Activated naive CD4-positive, alpha-beta T cell treated with anti-CD3 and anti-CD28 coated beads, Interleukin-2, amount 50 U/mL, for 24 hours (primary cell): ENCODE measurements at regions not wholly inside any gene's neighbourhood (a gene's known extent, or its start where the extent isn't known, plus 50 kb on each side); places are given as distances from the start of the nearest gene placed in this dataset.
"Not testable (repeated sequence)": the region's sequence is repeated elsewhere in the genome, so short reads cannot be mapped to it uniquely, and the experiment has no call there.

Source experiments
- H3K27ac Mint-ChIP-seq: one replicate; pipeline ENCODE4 v1.8.0; 2021; ENCODE audit warnings: mild to moderate bottlenecking, mixed read lengths
- H3K27me3 Mint-ChIP-seq: one replicate; pipeline ENCODE4 v1.8.0; 2021; ENCODE audit warnings: mixed read lengths
- H3K36me3 Mint-ChIP-seq: one replicate; pipeline ENCODE4 v1.8.0; 2021; ENCODE audit warnings: mixed read lengths
- H3K4me1 Mint-ChIP-seq: one replicate; pipeline ENCODE4 v1.8.0; 2021; ENCODE audit warnings: mixed read lengths
- H3K4me3 Mint-ChIP-seq: one replicate; pipeline ENCODE4 v1.8.0; 2021; ENCODE audit warnings: mild to moderate bottlenecking, mixed read lengths
- H3K9me3 Mint-ChIP-seq: one replicate; pipeline ENCODE4 v1.8.0; 2021; ENCODE audit warnings: mixed read lengths

DNA sequence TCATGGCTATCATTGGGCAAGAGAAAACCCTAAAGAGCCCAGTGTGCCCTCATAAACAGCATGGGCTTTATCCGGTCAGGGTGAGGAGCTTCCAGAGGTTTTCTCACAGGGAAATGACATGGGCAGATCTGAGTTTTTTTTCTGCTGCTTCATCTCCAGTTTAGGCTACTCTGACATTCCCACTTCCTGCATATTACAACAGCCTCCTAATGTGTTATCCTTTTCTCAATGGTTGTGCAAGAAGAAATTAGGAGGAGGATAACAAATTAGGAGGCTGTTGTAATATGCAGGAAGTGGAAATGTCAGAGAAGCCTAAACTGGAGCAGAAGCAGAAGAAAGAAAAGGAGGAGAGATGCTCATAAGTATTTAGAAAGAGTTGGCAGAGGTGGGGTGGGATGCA lies 175.6 kb downstream of the MTHFS start:
- Mint-ChIP-seq H3K4me3 (no peak overlapping the region), H3K36me3 (no peaks in the 10 kb centered on the region), H3K27me3 (peaks cover 13% of the 10 kb centered on the region), H3K4me1 (no peaks in the 10 kb centered on the region), H3K9me3 (no peaks in the 10 kb centered on the region), H3K27ac (no peak overlapping the region)

- Mint-ChIP-seq H3K27ac (no peak overlapping the region), H3K4me1 (no peaks in the 10 kb centered on the region), H3K9me3 (no peaks in the 10 kb centered on the region), H3K36me3 (no peaks in the 10 kb centered on the region), H3K4me3 (no peak overlapping the region), H3K27me3 (peaks cover 20% of the 10 kb centered on the region)
Measured at GRCh38 chr15:79724312-79724711, 172.5 kb downstream of the MTHFS start.

GRCh38 chr15:79724804-79725203 lies 172.0 kb downstream of the MTHFS start:
- H3K4me3 Mint-ChIP-seq, result no peak overlapping the region
- H3K9me3 Mint-ChIP-seq, result no peaks in the 10 kb centered on the region
- no peaks in the 10 kb centered on the region for H3K36me3 Mint-ChIP-seq
- H3K27me3 Mint-ChIP-seq, result peaks cover 24% of the 10 kb centered on the region
- H3K4me1 Mint-ChIP-seq, result no peaks in the 10 kb centered on the region
- H3K27ac Mint-ChIP-seq, result no peak overlapping the region

- H3K9me3 Mint-ChIP-seq, result no peaks in the 10 kb centered on the region
- no peaks in the 10 kb centered on the region for H3K4me1 Mint-ChIP-seq
- peaks cover 18% of the 10 kb centered on the region for H3K27me3 Mint-ChIP-seq
- H3K27ac Mint-ChIP-seq, result no peak overlapping the region
- no peak overlapping the region for H3K4me3 Mint-ChIP-seq
- no peaks in the 10 kb centered on the region for H3K36me3 Mint-ChIP-seq
Measured at GRCh38 chr15:79728867-79729266, 167.9 kb downstream of the MTHFS start.

GRCh38 chr15:79736435-79737000 lies 160.3 kb downstream of the MTHFS start:
- H3K27ac Mint-ChIP-seq, result no peak overlapping the region
- H3K9me3 Mint-ChIP-seq, result peaks cover 5% of the 10 kb centered on the region
- peaks cover under 1% of the 10 kb centered on the region for H3K27me3 Mint-ChIP-seq
- no peaks in the 10 kb centered on the region for H3K36me3 Mint-ChIP-seq
- no peaks in the 10 kb centered on the region for H3K4me1 Mint-ChIP-seq
- no peak overlapping the region for H3K4me3 Mint-ChIP-seq

GRCh38 chr15:79738143-79738542 lies 158.7 kb downstream of the MTHFS start:
- no peak overlapping the region for H3K27ac Mint-ChIP-seq
- H3K4me1 Mint-ChIP-seq, result no peaks in the 10 kb centered on the region
- H3K27me3 Mint-ChIP-seq, result no peaks in the 10 kb centered on the region
- H3K4me3 Mint-ChIP-seq, result no peak overlapping the region
- H3K36me3 Mint-ChIP-seq, result no peaks in the 10 kb centered on the region
- H3K9me3 Mint-ChIP-seq, result peaks cover 5% of the 10 kb centered on the region

DNA sequence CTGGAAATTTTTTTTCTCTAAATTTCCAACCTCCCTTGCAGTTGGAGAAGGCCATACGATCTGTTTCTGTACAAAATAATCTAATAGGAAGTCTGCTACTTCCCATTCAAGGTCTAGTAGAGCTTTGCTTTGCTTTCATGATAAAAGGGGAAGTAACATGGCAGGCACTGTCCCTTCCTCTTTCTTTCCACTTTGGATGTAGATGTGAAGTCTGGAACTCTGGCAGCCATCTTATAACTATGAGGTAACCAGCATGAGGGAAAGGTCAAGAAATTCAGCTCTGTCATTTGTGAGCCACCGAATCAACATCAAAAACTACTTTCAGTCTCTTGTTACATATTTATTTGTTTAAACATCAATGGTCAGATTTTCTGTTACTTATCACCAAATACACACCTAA lies 156.3 kb downstream of the MTHFS start:
- Mint-ChIP-seq H3K36me3 (no peaks in the 10 kb centered on the region), H3K9me3 (peaks cover 5% of the 10 kb centered on the region), H3K27ac (no peak overlapping the region), H3K4me1 (no peaks in the 10 kb centered on the region), H3K4me3 (no peak overlapping the region), H3K27me3 (no peaks in the 10 kb centered on the region)

- no peaks in the 10 kb centered on the region for H3K36me3 Mint-ChIP-seq
- no peaks in the 10 kb centered on the region for H3K4me1 Mint-ChIP-seq
- H3K4me3 Mint-ChIP-seq, result no peak overlapping the region
- no peak overlapping the region for H3K27ac Mint-ChIP-seq
- no peaks in the 10 kb centered on the region for H3K27me3 Mint-ChIP-seq
- H3K9me3 Mint-ChIP-seq, result peaks cover 5% of the 10 kb centered on the region
Measured at GRCh38 chr15:79743032-79743431, 153.8 kb downstream of the MTHFS start.

DNA sequence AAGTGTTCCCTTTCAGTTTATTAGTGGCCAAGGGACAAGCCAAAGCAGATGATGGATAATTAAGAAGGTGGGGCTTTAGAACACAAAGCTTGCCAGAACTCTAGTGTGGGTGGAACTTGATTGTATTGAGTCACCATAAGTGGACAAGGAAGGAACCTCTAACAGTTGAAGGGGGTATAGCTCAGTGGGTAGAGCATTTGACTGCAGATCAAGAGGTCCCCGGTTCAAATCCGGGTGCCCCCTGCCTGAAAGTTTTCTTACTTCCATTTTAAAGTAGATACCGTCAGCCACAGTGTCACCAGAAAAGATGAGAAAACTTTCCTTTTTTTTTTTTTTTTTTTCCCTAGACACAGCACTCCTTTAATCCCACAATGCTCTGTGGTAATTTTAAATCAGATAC lies 152.3 kb downstream of the MTHFS start:
- not testable (repeated sequence) for H3K4me3 Mint-ChIP-seq, H3K9me3 Mint-ChIP-seq, H3K4me1 Mint-ChIP-seq, H3K27me3 Mint-ChIP-seq, H3K36me3 Mint-ChIP-seq
- H3K27ac Mint-ChIP-seq, result peak overlapping the region; percentile 13

DNA sequence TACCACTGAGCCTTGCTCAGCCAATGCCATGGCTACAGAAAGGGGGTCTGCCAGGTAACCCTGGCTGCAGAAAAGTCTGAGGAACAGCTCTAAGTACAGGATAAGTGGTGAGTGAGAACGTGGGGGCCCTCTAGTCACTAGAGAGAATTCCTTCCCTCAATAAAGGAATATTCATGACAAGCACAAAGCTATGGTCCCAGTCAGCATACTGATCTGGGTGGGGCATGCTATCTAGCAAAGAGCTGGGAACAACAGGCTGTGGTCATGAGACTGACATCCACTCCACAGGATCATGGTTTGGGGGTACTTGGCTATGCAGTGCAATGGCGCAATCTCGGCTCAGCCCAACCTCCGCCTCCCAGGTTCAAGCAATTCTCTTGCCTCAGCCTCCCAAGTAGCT lies 140.4 kb downstream of the MTHFS start:
- Mint-ChIP-seq H3K36me3 (no peaks in the 10 kb centered on the region), H3K27me3 (peaks cover 1% of the 10 kb centered on the region), H3K27ac (no peak overlapping the region), H3K9me3 (peaks cover 5% of the 10 kb centered on the region), H3K4me1 (no peaks in the 10 kb centered on the region), H3K4me3 (no peak overlapping the region)

GRCh38 chr15:79765081-79765480 lies 131.7 kb downstream of the MTHFS start:
- Mint-ChIP-seq H3K4me1 (no peaks in the 10 kb centered on the region), H3K4me3 (no peak overlapping the region), H3K27ac (no peak overlapping the region), H3K9me3 (peaks cover 9% of the 10 kb centered on the region), H3K27me3 (peaks cover 16% of the 10 kb centered on the region), H3K36me3 (no peaks in the 10 kb centered on the region)

- peaks cover 11% of the 10 kb centered on the region for H3K27me3 Mint-ChIP-seq
- no peaks in the 10 kb centered on the region for H3K4me1 Mint-ChIP-seq
- no peaks in the 10 kb centered on the region for H3K36me3 Mint-ChIP-seq
- H3K27ac Mint-ChIP-seq, result no peak overlapping the region
- no peaks in the 10 kb centered on the region for H3K9me3 Mint-ChIP-seq
- H3K4me3 Mint-ChIP-seq, result no peak overlapping the region
Measured at GRCh38 chr15:79769069-79769481, 127.7 kb downstream of the MTHFS start.

- H3K27me3 Mint-ChIP-seq, result peaks cover 8% of the 10 kb centered on the region
- no peak overlapping the region for H3K27ac Mint-ChIP-seq
- no peaks in the 10 kb centered on the region for H3K4me1 Mint-ChIP-seq
- no peak overlapping the region for H3K4me3 Mint-ChIP-seq
- no peaks in the 10 kb centered on the region for H3K36me3 Mint-ChIP-seq
- no peaks in the 10 kb centered on the region for H3K9me3 Mint-ChIP-seq
Measured at GRCh38 chr15:79769933-79770759, 126.7 kb downstream of the MTHFS start.

DNA sequence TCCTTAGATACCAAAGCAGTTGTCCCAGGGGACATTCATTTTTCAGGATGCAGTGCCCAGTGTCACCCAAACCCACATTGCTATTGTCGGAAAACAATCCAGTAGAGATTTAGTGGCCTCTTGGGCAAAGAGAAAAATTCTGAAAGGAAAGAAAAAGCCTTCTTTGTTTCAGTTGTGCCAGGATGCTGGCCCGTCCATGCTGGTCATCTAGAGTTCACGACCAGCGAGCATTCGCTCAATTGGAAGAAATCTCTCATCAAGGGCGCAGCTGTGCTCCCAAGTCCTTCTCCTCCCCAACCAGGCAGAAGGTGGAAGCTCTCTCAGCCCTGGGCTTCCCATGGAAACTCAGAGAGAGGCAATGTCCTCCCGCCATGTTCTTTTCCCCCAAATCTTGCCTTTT lies 123.7 kb downstream of the MTHFS start:
- Mint-ChIP-seq H3K4me1 (no peaks in the 10 kb centered on the region), H3K9me3 (no peaks in the 10 kb centered on the region), H3K36me3 (no peaks in the 10 kb centered on the region), H3K27ac (no peak overlapping the region), H3K4me3 (no peak overlapping the region), H3K27me3 (no peaks in the 10 kb centered on the region)

DNA sequence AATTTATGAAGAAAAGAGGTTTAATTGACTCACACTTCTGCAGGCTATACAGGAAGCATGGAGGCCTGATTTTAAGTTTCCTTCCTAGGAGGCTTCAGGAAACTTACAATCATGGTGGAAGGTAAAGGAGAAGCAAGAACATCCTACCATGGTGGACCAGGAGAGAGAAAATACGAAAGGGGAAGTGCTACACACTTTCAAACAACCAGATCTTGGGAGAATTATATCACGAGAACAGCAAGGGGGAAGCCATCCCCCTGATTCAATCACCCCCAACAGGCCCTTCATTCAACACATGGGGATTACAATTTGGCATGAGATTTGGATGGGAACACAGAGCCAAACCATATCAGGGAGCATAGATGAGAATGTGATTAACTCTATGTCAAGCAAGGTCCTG lies 121.0 kb downstream of the MTHFS start:
- H3K27me3 Mint-ChIP-seq, result no peaks in the 10 kb centered on the region
- no peaks in the 10 kb centered on the region for H3K4me1 Mint-ChIP-seq
- H3K27ac Mint-ChIP-seq, result no peak overlapping the region
- no peaks in the 10 kb centered on the region for H3K36me3 Mint-ChIP-seq
- H3K4me3 Mint-ChIP-seq, result no peak overlapping the region
- H3K9me3 Mint-ChIP-seq, result no peaks in the 10 kb centered on the region

DNA sequence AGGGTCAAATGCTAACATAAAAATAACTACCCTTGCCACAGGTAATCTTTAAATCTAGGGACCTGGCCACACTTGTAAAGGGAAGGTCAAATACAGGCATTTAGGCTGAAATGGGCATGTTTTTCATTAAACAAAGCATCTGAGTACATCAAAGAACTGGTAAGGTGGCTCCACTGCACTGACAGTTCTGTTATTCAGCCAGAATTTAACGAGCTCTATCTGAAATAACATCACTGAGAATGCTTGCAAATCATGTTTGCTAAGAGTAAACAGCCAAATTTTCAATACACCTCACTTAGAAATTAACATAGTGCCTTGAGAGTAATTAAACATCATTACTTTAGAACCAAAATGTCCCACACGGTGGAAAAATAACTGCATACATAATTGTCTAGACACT lies 118.9 kb downstream of the MTHFS start:
- peaks cover 14% of the 10 kb centered on the region for H3K9me3 Mint-ChIP-seq
- H3K27me3 Mint-ChIP-seq, result peaks cover 3% of the 10 kb centered on the region
- H3K4me3 Mint-ChIP-seq, result no peak overlapping the region
- H3K4me1 Mint-ChIP-seq, result no peaks in the 10 kb centered on the region
- H3K36me3 Mint-ChIP-seq, result peaks cover 5% of the 10 kb centered on the region
- H3K27ac Mint-ChIP-seq, result no peak overlapping the region
